NB4 (cell line): ENCODE measurements at regions not wholly inside any gene's neighbourhood (a gene's known extent, or its start where the extent isn't known, plus 50 kb on each side); places are given as distances from the start of the nearest gene placed in this dataset.

Source experiments
- MYC ChIP-seq: IDR thresholded peaks from 2 replicates; pipeline ENCODE4 v1.6.1; 2011; ENCODE audit warnings: low read depth, low read length
- POLR2A ChIP-seq: IDR thresholded peaks from 2 replicates; pipeline ENCODE4 v1.6.1; 2011; ENCODE audit warnings: mild to moderate bottlenecking; ENCODE audit not compliant: insufficient read length; ENCODE audit errors: extremely low read depth
- TF ChIP-seq, protein P1 (sequence below): IDR thresholded peaks from one replicate; pipeline ENCODE4 v1.5.1; 2012; ENCODE audit warnings: low read depth, low read length
- TF ChIP-seq, protein P2 (sequence below): IDR thresholded peaks from 2 replicates; pipeline ENCODE4 v1.6.1; 2011; ENCODE audit warnings: low read depth, low read length

DNA sequence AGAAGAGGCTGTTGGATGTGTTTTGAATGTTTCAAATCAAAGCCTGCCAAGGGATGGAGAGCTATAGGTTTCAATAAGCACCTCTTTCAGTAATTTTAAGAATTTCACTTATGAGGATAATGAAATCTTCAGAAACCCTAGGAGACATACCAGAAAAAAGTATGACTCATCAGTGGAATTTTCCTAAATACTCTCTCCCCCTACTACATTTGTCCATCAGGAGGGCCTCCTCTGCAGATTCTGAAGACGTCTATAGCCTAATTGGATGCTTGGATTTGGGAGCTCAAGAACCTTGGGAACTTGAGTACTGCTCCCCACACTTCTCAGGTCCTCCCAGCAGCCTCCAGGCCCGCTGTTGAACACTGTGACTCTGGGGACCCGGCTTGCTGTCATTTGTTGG is 374.3 kb downstream of the SLC4A3 start:
- TF ChIP-seq, protein P1, sequence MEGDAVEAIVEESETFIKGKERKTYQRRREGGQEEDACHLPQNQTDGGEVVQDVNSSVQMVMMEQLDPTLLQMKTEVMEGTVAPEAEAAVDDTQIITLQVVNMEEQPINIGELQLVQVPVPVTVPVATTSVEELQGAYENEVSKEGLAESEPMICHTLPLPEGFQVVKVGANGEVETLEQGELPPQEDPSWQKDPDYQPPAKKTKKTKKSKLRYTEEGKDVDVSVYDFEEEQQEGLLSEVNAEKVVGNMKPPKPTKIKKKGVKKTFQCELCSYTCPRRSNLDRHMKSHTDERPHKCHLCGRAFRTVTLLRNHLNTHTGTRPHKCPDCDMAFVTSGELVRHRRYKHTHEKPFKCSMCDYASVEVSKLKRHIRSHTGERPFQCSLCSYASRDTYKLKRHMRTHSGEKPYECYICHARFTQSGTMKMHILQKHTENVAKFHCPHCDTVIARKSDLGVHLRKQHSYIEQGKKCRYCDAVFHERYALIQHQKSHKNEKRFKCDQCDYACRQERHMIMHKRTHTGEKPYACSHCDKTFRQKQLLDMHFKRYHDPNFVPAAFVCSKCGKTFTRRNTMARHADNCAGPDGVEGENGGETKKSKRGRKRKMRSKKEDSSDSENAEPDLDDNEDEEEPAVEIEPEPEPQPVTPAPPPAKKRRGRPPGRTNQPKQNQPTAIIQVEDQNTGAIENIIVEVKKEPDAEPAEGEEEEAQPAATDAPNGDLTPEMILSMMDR = no peak
- TF ChIP-seq POLR2A = no peak
- TF ChIP-seq MYC = no peak
- TF ChIP-seq, protein P2, sequence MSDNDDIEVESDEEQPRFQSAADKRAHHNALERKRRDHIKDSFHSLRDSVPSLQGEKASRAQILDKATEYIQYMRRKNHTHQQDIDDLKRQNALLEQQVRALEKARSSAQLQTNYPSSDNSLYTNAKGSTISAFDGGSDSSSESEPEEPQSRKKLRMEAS = no peak
